CD14-positive monocyte (primary cell): ENCODE measurements at regions not wholly inside any gene's neighbourhood (a gene's known extent, or its start where the extent isn't known, plus 50 kb on each side); places are given as distances from the start of the nearest gene placed in this dataset.

ENCODE experiments used
- DNase-seq, 3 donors: peaks; one replicate each; pipeline ENCODE4 v3.0.0-alpha.2; 2011 to 2022
- H2AFZ ChIP-seq: 2 replicates; pipeline ENCODE4 v1.6.0; 2012; ENCODE audit warnings: mild to moderate bottlenecking, low read depth, low read length, inconsistent platforms; ENCODE audit not compliant: insufficient read depth, poor library complexity, severe bottlenecking
- H3K27ac ChIP-seq, 2 donors: 1 replicate in 1 of 2; 2 replicates in 1 of 2; pipeline ENCODE4 v1.5.1; 2012 to 2013; ENCODE audit warnings: low read length in 2 of 2, control low read depth in 1 of 2, inconsistent platforms in 1 of 2, low read depth in 1 of 2, mild to moderate bottlenecking in 1 of 2
- H3K27me3 ChIP-seq, 2 donors: one replicate each; pipeline versions ENCODE4 v1.6.0 to v1.6.1; 2011 to 2013; ENCODE audit warnings: low read length in 2 of 2; ENCODE audit not compliant: control insufficient read depth in 2 of 2, insufficient read depth in 2 of 2
- H3K36me3 ChIP-seq, 2 donors: replicated peaks in 1 of 2; 1 replicate in 1 of 2; 2 replicates in 1 of 2; pipeline versions ENCODE4 v1.5.1 to v1.6.1; 2012 to 2013; ENCODE audit warnings: low read length in 2 of 2, control low read depth in 1 of 2, inconsistent platforms in 1 of 2, mild to moderate bottlenecking in 1 of 2; ENCODE audit not compliant: insufficient read depth in 2 of 2, control insufficient read depth in 1 of 2
- H3K4me1 ChIP-seq, 2 donors: 1 replicate in 1 of 2; 2 replicates in 1 of 2; pipeline versions ENCODE4 v1.5.1 to v1.6.1; 2012 to 2013; ENCODE audit warnings: low read length in 2 of 2, control low read depth in 1 of 2, inconsistent platforms in 1 of 2, mild to moderate bottlenecking in 1 of 2, moderate library complexity in 1 of 2; ENCODE audit not compliant: insufficient read depth in 2 of 2, control insufficient read depth in 1 of 2
- H3K4me2 ChIP-seq: replicated peaks from 2 replicates; pipeline ENCODE3; 2012; ENCODE audit warnings: low read length, moderate library complexity, mild to moderate bottlenecking; ENCODE audit not compliant: poor library complexity, severe bottlenecking; ENCODE audit errors: extremely low read depth
- H3K4me3 ChIP-seq, 3 experiments: fragments of 200-600 bp in 1 of 3; sonication (generic) in 1 of 3; replicated peaks in 1 of 3; 1 replicate in 2 of 3; 2 replicates in 1 of 3; pipeline ENCODE4 v1.5.1; 2011 to 2013; ENCODE audit warnings: low read length in 3 of 3, mild to moderate bottlenecking in 3 of 3, control low read depth in 2 of 3, low read depth in 2 of 3, inconsistent platforms in 1 of 3, moderate library complexity in 1 of 3
- H3K79me2 ChIP-seq: 2 replicates; pipeline ENCODE4 v1.6.0; 2012; ENCODE audit warnings: mild to moderate bottlenecking, control low read depth, inconsistent platforms, low read length, moderate library complexity; ENCODE audit not compliant: insufficient read depth
- H3K9ac ChIP-seq: 2 replicates; pipeline ENCODE4 v1.6.0; 2017; ENCODE audit warnings: low read length, mild to moderate bottlenecking; ENCODE audit not compliant: insufficient read depth, poor library complexity, severe bottlenecking
- H3K9me3 ChIP-seq, 2 donors: replicated peaks in 1 of 2; 1 replicate in 1 of 2; 2 replicates in 1 of 2; pipeline versions ENCODE4 v1.5.1 to v1.6.1; 2012 to 2013; ENCODE audit warnings: low read length in 2 of 2, control low read depth in 1 of 2; ENCODE audit not compliant: control insufficient read depth in 1 of 2, insufficient read depth in 1 of 2
- H4K20me1 ChIP-seq: 2 replicates; pipeline ENCODE4 v1.6.0; 2012; ENCODE audit warnings: mild to moderate bottlenecking, low read length, control low read depth, moderate library complexity; ENCODE audit not compliant: insufficient read depth
- H3K27ac Mint-ChIP-seq, 7 donors: one replicate each; pipeline ENCODE4 v1.8.0; 2020; ENCODE audit warnings: mild to moderate bottlenecking in 7 of 7, mixed read lengths in 7 of 7, moderate library complexity in 6 of 7, inconsistent platforms in 2 of 7
- H3K27me3 Mint-ChIP-seq, 3 donors: one replicate each; pipeline ENCODE4 v1.8.0; 2021 to 2022; ENCODE audit warnings: low read depth in 3 of 3, mild to moderate bottlenecking in 3 of 3, mixed read lengths in 3 of 3, moderate library complexity in 3 of 3, inconsistent platforms in 1 of 3
- H3K36me3 Mint-ChIP-seq, 2 donors: one replicate each; pipeline ENCODE4 v1.8.0; 2020; ENCODE audit warnings: mixed read lengths in 2 of 2, inconsistent platforms in 1 of 2, mild to moderate bottlenecking in 1 of 2
- H3K4me1 Mint-ChIP-seq: one replicate; pipeline ENCODE4 v1.8.0; 2020; ENCODE audit warnings: mild to moderate bottlenecking, mixed read lengths
- H3K4me3 Mint-ChIP-seq, 2 donors: one replicate each; pipeline ENCODE4 v1.8.0; 2020; ENCODE audit warnings: mild to moderate bottlenecking in 2 of 2, mixed read lengths in 2 of 2, moderate library complexity in 1 of 2
- H3K9me3 Mint-ChIP-seq, 7 donors: one replicate each; pipeline ENCODE4 v1.8.0; 2020 to 2022; ENCODE audit warnings: mixed read lengths in 7 of 7, mild to moderate bottlenecking in 6 of 7, moderate library complexity in 6 of 7, inconsistent platforms in 2 of 7
- WGBS: methylation state at CpG from one replicate; pipeline ENCODE4 v1.1.5; 2013; ENCODE audit warnings: missing lambda C conversion rate; ENCODE audit not compliant: insufficient coverage; 5-methylcytosine and 5-hydroxymethylcytosine counted together
- intact Hi-C, 2 donors: fragments of 100-400 bp; cut with micrococcal nuclease; formaldehyde crosslinking; loops; one replicate each; pipeline versions ENCODE4 v1.15.0 to v1.15.1; 2023
- TF ChIP-seq, protein P1 (sequence below): fragments of 200-600 bp; IDR thresholded peaks from one replicate; pipeline ENCODE4 v1.8.0; 2022; ENCODE audit warnings: antibody characterized with exemption, mild to moderate bottlenecking

DNA sequence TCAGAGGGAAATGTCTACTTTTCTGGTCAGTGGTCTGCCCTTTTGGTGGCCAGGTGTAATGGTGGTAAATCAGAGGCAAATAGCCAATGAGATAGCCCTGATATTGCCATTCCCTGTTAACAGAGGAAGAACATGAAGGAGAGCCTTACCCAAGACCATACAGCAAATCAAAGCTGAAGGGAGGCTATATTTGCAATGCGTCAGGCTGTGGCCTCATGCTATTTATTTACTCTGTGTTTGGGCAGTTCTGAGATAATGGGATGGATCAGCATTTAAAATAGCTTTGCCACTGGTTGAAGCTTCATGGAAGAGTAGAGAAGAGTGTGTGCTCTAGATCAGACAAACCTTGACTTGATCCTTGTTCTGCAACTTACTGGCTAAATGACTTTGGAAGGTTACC, 73.3 kb upstream of the MAML3 start:
- Mint-ChIP-seq H3K9me3 (peaks cover 0 to 6% (median 2%) of the 10 kb centered on the region in 7 donors), H3K36me3 (no peaks in the 10 kb centered on the region), H3K27me3 (peaks cover 0 to 4% (median 0%) of the 10 kb centered on the region in 3 donors), H3K4me3 (no peak overlapping the region), H3K4me1 (no peaks in the 10 kb centered on the region), H3K27ac (no peak overlapping the region)
- intact Hi-C loops, result no loop called here
- Histone ChIP-seq H3K4me3 (no peak overlapping the region), H3K9me3 (no peaks in the 10 kb centered on the region), H3K9ac (no peak overlapping the region), H2AFZ (no peak overlapping the region), H3K27ac (no peak overlapping the region), H3K4me2 (no peak overlapping the region), H3K36me3 (no peaks in the 10 kb centered on the region), H3K4me1 (no peaks in the 10 kb centered on the region), H3K27me3 (no peaks in the 10 kb centered on the region), H3K79me2 (no peaks in the 10 kb centered on the region), H4K20me1 (no peaks in the 10 kb centered on the region)
- TF ChIP-seq, protein P1, sequence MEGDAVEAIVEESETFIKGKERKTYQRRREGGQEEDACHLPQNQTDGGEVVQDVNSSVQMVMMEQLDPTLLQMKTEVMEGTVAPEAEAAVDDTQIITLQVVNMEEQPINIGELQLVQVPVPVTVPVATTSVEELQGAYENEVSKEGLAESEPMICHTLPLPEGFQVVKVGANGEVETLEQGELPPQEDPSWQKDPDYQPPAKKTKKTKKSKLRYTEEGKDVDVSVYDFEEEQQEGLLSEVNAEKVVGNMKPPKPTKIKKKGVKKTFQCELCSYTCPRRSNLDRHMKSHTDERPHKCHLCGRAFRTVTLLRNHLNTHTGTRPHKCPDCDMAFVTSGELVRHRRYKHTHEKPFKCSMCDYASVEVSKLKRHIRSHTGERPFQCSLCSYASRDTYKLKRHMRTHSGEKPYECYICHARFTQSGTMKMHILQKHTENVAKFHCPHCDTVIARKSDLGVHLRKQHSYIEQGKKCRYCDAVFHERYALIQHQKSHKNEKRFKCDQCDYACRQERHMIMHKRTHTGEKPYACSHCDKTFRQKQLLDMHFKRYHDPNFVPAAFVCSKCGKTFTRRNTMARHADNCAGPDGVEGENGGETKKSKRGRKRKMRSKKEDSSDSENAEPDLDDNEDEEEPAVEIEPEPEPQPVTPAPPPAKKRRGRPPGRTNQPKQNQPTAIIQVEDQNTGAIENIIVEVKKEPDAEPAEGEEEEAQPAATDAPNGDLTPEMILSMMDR, result no peak
- DNase-seq, result no peak
- WGBS, result no CpG with 5 or more reads among the region's 1 CpG

DNA sequence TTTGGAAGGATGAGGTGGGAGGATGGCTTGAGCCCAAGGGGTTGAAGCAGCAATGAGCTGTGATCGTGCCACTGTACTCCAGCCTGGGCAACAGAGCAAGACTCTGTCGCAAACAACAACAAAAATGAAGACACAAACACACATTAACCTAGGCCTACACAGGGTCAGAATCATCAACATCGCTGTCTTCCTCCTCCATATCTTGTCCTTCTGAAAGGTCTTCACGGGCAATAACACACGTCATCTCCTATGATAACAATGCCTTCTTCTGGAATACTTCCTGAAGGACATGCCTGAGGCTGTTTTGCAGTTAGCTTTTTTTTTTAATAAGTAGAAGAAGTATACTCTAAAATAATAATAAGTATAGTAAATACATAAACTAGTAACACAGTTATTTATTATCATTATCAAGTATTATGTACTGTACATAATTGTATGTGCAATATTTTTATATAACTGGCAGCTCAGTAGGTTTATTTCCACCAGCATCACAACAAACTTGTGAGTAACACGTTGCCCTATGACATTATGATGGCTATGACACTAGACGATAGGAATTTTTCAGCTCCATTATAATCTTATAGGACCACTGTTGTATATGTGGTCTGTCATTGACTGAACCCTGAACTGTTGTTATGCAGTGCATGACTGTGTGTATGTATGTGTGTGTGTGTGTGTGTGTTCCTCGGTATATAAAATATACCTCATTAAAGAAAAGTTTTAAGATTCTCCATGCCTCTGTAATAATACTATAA, 69.2 kb upstream of the MAML3 start:
- H4K20me1 ChIP-seq, result no peaks in the 10 kb centered on the region
- peaks cover 0 to 2% (median 0%) of the 10 kb centered on the region in 3 donors for H3K27me3 Mint-ChIP-seq
- H3K4me3 Mint-ChIP-seq, result no peak overlapping the region
- H3K27ac ChIP-seq, result no peak overlapping the region
- H3K9ac ChIP-seq, result no peak overlapping the region
- H3K36me3 Mint-ChIP-seq, result no peaks in the 10 kb centered on the region
- intact Hi-C loops, result no loop called here
- H3K79me2 ChIP-seq, result no peaks in the 10 kb centered on the region
- no peaks in the 10 kb centered on the region for H3K9me3 ChIP-seq
- H3K36me3 ChIP-seq, result no peaks in the 10 kb centered on the region
- H3K27me3 ChIP-seq, result no peaks in the 10 kb centered on the region
- 92% methylated on average over 2 of the region's 8 CpGs for WGBS
- H3K27ac Mint-ChIP-seq, result no peak overlapping the region
- no peak overlapping the region for H2AFZ ChIP-seq
- H3K4me3 ChIP-seq, result no peak overlapping the region
- TF ChIP-seq, protein P1, result no peak
- no peak overlapping the region for H3K4me2 ChIP-seq
- no peak for DNase-seq
- no peaks in the 10 kb centered on the region for H3K4me1 ChIP-seq
- H3K4me1 Mint-ChIP-seq, result peaks cover 6% of the 10 kb centered on the region
- H3K9me3 Mint-ChIP-seq, result no peaks in the 10 kb centered on the region
